Panc1 (cell line): ENCODE measurements at regions not wholly inside any gene's neighbourhood (a gene's known extent, or its start where the extent isn't known, plus 50 kb on each side); places are given as distances from the start of the nearest gene placed in this dataset.

Source experiments
- ATAC-seq: fragments of 200-7000 bp; cut with Tn5 transposase; 2 replicates; pipeline ENCODE4 v1.9.1; 2020; ENCODE audit warnings: mild to moderate bottlenecking, moderate library complexity
- BruUV-seq: library from RNA; stranded (reverse); fragments of 400-500 nt; replicated peaks from 2 replicates; lab custom pipeline; 2021; lab: Mats Ljungman, UMichigan
- CTCF ChIA-PET: fragments of 300-600 bp; sonication (Branson Sonifier 250); formaldehyde crosslinking; loops from one replicate; lab custom pipeline; 2022; ENCODE audit warnings: antibody characterized with exemption; lab: Charles Lee
- POLR2A ChIA-PET: fragments of 300-600 bp; sonication (Branson Sonifier 250); formaldehyde crosslinking; loops from one replicate; lab custom pipeline; 2022; ENCODE audit warnings: antibody characterized with exemption; lab: Charles Lee
- DNase-seq: peaks from one replicate; pipeline ENCODE4 v3.0.0-alpha.2; 2010; ENCODE audit warnings: low read depth, low spot score
- H3K27ac ChIP-seq: 2 replicates; pipeline ENCODE4 v1.5.1; 2011; ENCODE audit warnings: mild to moderate bottlenecking, low read length, inconsistent platforms
- H3K27me3 ChIP-seq: fragments of 200-500 bp; sonication (Bioruptor generic); 2 replicates; pipeline ENCODE4 v1.6.0; 2014; ENCODE audit warnings: low read length, inconsistent platforms; ENCODE audit not compliant: control insufficient read depth, insufficient read depth
- H3K36me3 ChIP-seq: fragments of 200-500 bp; sonication (Bioruptor generic); 2 replicates; pipeline ENCODE4 v1.5.1; 2014; ENCODE audit warnings: inconsistent platforms, mild to moderate bottlenecking, low read length, moderate library complexity; ENCODE audit not compliant: control insufficient read depth, insufficient read depth
- H3K4me1 ChIP-seq: 2 replicates; pipeline ENCODE4 v1.5.1; 2011; ENCODE audit warnings: inconsistent platforms, mild to moderate bottlenecking, low read length, moderate library complexity; ENCODE audit not compliant: control insufficient read depth, insufficient read depth
- H3K4me3 ChIP-seq, 2 experiments: 2 replicates each; pipeline ENCODE4 v1.5.1; 2011 to 2012; ENCODE audit warnings: low read depth in 2 of 2, low read length in 2 of 2, mild to moderate bottlenecking in 2 of 2, inconsistent platforms in 1 of 2, moderate library complexity in 1 of 2
- H3K9me3 ChIP-seq: fragments of 200-500 bp; sonication (Bioruptor generic); 2 replicates; pipeline ENCODE4 v1.5.1; 2014; ENCODE audit warnings: low read depth, mild to moderate bottlenecking, inconsistent platforms, low read length, moderate library complexity; ENCODE audit not compliant: control insufficient read depth, insufficient read depth
- POLR2AphosphoS5 ChIP-seq: IDR thresholded peaks from 2 replicates; pipeline ENCODE4 v1.6.1; 2012; ENCODE audit warnings: mild to moderate bottlenecking, low read depth, low read length, moderate library complexity
- SIN3A ChIP-seq: IDR thresholded peaks from 2 replicates; pipeline ENCODE4 v1.6.1; 2012; ENCODE audit warnings: low read depth, mild to moderate bottlenecking, low read length, moderate library complexity, borderline replicate concordance; ENCODE audit not compliant: insufficient read depth
- TCF7L2 ChIP-seq: IDR thresholded peaks from 2 replicates; pipeline ENCODE4 v1.6.1; 2011; ENCODE audit warnings: mild to moderate bottlenecking, low read depth, low read length, inconsistent platforms
- in situ Hi-C: cut with HindIII; loops from 2 replicates; pipeline ENCODE4 v1.10.0; 2016; ENCODE audit warnings: low sequenced_read_pairs, low pct_unique_long_range_greater_than_20kb
- intact Hi-C: fragments of 100-400 bp; cut with micrococcal nuclease; formaldehyde crosslinking; loops from one replicate; pipeline ENCODE4 v1.10.0; 2022; ENCODE audit not compliant: unreplicated experiment
- TF ChIP-seq, protein P1 (sequence below), 2 experiments: IDR thresholded peaks; 2 replicates each; pipeline ENCODE4 v1.6.1; 2011 to 2012; ENCODE audit warnings: low read depth in 2 of 2, control low read depth in 1 of 2, low read length in 1 of 2, mild to moderate bottlenecking in 1 of 2, moderate library complexity in 1 of 2; ENCODE audit not compliant: insufficient read depth in 1 of 2
- TF ChIP-seq, protein P2 (sequence below): fragments of 450-650 bp; IDR thresholded peaks from 2 replicates; pipeline ENCODE4 v1.5.1; 2017; ENCODE audit warnings: mild to moderate bottlenecking

DNA sequence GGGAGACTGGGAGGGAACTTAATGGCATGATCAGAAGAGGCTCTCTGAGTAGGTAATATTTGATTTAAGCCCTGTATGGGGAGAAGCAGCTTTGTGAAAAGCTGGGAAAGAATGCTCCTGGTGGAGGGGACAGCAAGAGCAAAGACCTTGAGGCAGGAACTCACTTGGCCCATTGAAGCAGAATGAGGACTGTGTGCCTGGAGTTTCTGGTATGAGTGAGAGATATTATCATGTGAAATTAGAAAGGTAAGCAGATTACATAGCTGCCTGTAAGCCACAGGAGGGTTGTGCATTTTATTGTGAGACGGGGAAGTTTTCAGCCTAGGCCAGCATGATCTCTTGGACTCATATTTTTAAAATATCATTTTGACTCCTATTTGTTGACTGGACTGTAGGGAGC lies 502.1 kb downstream of the DHX35 start:
- H3K36me3 ChIP-seq = no peaks in the 10 kb centered on the region
- BruUV-seq = no TSS peak
- no peak for TF ChIP-seq TCF7L2
- TF ChIP-seq, protein P1, sequence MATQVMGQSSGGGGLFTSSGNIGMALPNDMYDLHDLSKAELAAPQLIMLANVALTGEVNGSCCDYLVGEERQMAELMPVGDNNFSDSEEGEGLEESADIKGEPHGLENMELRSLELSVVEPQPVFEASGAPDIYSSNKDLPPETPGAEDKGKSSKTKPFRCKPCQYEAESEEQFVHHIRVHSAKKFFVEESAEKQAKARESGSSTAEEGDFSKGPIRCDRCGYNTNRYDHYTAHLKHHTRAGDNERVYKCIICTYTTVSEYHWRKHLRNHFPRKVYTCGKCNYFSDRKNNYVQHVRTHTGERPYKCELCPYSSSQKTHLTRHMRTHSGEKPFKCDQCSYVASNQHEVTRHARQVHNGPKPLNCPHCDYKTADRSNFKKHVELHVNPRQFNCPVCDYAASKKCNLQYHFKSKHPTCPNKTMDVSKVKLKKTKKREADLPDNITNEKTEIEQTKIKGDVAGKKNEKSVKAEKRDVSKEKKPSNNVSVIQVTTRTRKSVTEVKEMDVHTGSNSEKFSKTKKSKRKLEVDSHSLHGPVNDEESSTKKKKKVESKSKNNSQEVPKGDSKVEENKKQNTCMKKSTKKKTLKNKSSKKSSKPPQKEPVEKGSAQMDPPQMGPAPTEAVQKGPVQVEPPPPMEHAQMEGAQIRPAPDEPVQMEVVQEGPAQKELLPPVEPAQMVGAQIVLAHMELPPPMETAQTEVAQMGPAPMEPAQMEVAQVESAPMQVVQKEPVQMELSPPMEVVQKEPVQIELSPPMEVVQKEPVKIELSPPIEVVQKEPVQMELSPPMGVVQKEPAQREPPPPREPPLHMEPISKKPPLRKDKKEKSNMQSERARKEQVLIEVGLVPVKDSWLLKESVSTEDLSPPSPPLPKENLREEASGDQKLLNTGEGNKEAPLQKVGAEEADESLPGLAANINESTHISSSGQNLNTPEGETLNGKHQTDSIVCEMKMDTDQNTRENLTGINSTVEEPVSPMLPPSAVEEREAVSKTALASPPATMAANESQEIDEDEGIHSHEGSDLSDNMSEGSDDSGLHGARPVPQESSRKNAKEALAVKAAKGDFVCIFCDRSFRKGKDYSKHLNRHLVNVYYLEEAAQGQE (IDR thresholded peaks at IDR 0.05; ENCODE audit: insufficient read depth in 1 of 2, low read depth in 2 of 2, low read length in 1 of 2) = no peak
- TF ChIP-seq SIN3A = no peak
- TF ChIP-seq, protein P2, sequence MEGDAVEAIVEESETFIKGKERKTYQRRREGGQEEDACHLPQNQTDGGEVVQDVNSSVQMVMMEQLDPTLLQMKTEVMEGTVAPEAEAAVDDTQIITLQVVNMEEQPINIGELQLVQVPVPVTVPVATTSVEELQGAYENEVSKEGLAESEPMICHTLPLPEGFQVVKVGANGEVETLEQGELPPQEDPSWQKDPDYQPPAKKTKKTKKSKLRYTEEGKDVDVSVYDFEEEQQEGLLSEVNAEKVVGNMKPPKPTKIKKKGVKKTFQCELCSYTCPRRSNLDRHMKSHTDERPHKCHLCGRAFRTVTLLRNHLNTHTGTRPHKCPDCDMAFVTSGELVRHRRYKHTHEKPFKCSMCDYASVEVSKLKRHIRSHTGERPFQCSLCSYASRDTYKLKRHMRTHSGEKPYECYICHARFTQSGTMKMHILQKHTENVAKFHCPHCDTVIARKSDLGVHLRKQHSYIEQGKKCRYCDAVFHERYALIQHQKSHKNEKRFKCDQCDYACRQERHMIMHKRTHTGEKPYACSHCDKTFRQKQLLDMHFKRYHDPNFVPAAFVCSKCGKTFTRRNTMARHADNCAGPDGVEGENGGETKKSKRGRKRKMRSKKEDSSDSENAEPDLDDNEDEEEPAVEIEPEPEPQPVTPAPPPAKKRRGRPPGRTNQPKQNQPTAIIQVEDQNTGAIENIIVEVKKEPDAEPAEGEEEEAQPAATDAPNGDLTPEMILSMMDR = no peak
- TF ChIP-seq POLR2AphosphoS5 = no peak
- DNase-seq = no peak
- H3K27me3 ChIP-seq = no peaks in the 10 kb centered on the region
- ATAC-seq = no peak
- no peaks in the 10 kb centered on the region for H3K9me3 ChIP-seq
- POLR2A ChIA-PET = no interaction called here
- no peak overlapping the region for H3K4me3 ChIP-seq
- CTCF ChIA-PET = no interaction called here
- H3K27ac ChIP-seq = no peak overlapping the region
- no peaks in the 10 kb centered on the region for H3K4me1 ChIP-seq
- intact Hi-C loops = no loop called here
- in situ Hi-C loops = no loop called here

DNA sequence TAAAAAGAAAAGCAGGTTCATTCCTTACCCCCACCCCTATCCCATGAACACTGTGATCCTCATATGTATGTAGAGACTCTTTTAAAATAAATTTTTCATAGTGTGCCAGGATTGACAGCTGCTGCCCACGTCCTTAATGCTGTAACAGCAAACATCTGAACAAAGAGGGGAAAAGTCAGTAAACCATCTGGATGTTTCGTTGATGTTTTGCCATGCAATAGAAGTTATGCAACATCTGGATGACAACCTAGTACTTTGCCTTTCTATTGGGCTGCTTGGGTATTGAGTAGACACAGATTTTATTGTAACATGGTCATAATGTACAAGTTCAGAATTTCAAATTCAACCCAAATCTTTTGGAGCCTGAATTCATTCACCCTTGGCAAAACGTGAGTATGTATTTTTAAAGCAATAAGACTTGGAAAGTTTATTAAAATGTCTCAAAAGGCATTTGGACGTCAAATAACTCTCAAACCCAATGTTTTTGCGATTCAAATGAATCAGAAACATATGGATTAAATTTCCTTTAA lies 500.3 kb downstream of the DHX35 start:
- H3K9me3 ChIP-seq = no peaks in the 10 kb centered on the region
- ChIA-PET CTCF (no interaction called here), POLR2A (no interaction called here)
- H3K36me3 ChIP-seq = no peaks in the 10 kb centered on the region
- DNase-seq (no peak), ATAC-seq (no peak)
- no peaks in the 10 kb centered on the region for H3K4me1 ChIP-seq
- no peaks in the 10 kb centered on the region for H3K27me3 ChIP-seq
- no peak overlapping the region for H3K27ac ChIP-seq
- BruUV-seq = no TSS peak
- intact Hi-C loops (no loop called here), in situ Hi-C loops (no loop called here)
- no peak overlapping the region for H3K4me3 ChIP-seq
- no peak for TF ChIP-seq POLR2AphosphoS5
- TF ChIP-seq, protein P2 = no peak
- TF ChIP-seq SIN3A = no peak
- no peak for TF ChIP-seq TCF7L2
- TF ChIP-seq, protein P1 (IDR thresholded peaks at IDR 0.05; ENCODE audit: insufficient read depth in 1 of 2, low read depth in 2 of 2, low read length in 1 of 2) = no peak
